ENCODE measurements at regions not wholly inside any gene's neighbourhood (a gene's known extent, or its start where the extent isn't known, plus 50 kb on each side); places are given as distances from the start of the nearest gene placed in this dataset.

DNA sequence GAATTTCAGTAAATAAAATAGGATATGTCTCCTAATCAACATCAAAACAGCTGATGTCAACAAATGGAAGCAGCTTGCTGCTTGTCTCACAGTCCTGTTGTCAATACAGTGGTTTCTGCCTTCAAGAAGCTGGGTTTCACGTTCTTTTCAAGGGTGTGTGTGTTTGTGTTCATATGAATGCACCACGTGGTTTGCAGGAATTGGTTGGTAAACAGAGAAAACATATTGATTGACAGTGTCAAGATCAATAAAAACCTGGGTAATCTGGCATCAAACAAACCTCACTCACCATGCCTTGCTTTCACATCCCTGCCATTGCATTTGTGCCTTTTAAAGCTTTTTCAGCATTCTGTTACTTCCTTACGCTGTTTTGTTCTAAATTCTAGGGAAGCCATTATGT lies 585.7 kb upstream of the CA10 start:
- no peak for DNase-seq (ENCODE audit: low spot score)

DNA sequence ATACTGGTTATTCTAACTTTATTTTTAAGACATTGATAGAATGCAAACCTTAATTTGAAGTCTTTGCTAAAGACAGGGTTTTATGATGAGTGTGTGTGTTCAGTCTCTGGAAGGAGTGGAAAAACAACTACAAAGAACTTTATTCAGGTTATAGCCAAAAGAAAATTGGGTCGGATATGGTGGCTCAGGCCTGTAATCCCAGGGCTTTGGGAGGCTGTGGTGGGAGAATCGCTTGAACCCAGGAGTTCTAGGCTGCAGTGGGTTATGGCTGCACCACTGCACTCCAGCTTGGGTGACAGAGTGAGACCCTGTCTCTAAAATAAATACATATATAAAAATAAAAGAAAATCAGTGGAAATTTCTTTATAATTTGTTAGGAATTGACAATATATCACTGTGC lies 581.5 kb upstream of the CA10 start:
- DNase-seq (ENCODE audit: low spot score): no peak

DNA sequence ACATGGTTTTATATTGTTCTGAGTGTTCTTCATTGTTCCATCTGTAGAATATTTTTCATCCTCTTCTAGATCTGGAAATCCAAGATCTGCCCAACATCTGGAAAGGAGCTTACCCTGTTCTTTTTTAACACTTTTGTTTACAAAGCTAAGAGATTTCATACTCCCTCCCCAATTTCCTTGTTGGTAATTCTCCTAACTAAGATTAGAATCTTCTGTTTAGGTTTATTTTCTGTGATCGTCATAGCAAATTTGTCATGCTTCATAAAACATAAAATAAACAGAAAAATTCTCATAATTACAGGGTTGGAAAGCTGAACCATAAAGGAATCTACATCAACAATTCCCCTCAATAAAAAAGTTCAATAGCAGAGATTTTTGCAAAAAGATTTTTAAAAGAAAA lies 580.3 kb upstream of the CA10 start:
- DNase-seq (ENCODE audit: low spot score): no peak

DNA sequence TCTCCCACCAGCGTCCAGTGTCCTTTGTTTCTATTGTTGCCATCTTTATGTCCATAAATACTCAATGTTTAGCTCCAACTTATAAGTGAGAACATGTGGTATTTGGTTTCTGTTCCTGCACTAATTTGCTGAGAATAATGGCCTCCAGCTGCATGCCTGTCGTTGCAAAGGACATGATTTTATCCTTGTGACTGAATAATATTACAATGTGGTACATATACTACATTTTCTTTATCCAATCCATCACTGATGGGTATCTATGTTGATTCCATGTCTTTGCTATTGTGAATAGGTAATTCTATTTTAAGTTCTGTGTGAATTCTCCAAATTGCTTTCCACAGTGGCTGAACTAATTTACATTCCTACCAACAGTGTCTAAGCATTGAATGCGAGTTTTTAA lies 578.6 kb upstream of the CA10 start:
- DNase-seq (ENCODE audit: low spot score): no peak

DNA sequence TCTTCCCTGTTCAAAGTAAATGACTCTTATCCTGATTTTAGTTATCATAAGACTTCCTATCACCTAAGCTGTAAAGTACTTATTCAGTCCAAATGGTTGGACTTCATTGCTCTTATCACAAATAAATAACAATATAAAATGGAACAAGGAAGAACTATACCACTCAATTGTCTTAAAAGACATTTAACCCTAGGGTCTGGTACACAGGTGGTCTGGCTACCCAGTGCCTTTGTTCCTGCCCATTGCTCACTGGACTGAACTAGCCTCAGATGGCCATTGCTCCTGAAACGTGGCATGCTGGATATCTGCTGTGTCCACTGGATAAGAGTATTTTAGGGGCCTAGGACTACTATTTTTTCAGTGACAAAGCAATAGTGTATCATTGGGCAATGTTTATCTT lies 574.3 kb upstream of the CA10 start:
- no peak for DNase-seq (ENCODE audit: low spot score)

DNA sequence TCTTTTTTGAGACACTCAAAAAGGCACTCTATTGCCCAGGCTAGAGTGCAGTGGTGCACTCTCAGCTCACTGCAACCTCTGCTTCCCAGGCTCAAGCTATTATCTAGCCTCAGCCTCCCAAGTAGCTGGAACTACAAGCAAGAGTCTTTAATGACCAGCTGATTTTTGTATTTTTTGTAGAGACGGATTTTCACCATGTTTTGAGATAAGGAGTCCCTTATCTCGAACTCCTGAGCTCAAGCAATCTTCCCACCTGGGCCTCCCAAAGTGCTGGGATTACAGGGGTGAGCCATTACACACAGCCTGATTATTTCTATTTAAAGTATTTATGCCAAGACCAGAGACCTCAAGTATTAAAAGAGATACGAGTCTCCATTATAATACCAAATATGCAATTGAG lies 566.1 kb upstream of the CA10 start:
- no peak for DNase-seq (ENCODE audit: low spot score)

DNA sequence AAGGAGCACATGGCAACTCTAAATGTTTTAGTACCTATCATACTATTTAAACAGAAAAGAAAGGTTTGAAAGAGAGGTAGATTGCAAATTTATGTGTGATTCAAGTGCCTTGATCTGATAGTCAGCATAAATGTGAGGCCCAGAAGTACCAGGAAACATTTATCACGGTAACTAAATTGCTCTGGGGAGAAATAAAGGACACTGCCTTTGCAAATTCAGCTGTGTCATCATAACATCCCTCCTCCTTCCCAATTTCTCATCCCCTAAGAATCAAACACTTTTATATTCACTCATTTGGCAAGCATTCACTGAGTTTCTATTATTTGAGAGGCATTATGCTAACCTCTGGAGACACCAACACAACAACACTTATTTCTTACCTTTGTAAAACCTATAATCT lies 563.4 kb upstream of the CA10 start:
- no peak for DNase-seq (ENCODE audit: low spot score)

DNA sequence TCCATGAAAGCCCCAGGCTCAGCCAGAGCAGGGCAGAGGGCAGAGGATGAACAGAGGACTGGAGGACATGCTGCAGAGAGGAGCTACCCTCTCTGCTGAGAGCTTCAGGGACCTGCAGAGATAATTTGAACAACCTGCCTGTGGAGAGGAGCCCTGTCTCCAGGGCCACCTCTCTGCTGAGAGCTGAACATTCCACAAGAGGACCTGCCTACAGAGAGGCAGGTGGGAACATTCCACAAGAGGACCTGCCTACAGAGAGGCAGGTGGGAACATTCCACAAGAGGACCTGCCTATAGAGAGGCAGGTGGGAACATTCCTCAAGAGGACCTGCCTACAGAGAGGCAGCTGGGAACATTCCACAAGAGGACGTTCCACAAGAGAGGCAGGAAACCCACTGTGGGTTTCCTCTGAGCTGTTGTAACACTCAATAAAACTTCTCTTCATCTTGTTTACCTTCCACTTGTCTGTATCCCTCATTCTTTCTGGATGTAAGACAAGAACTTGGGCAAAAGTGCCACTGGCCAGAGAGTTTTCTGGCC lies 551.9 kb upstream of the CA10 start:
- no peak for DNase-seq (ENCODE audit: low spot score)

DNA sequence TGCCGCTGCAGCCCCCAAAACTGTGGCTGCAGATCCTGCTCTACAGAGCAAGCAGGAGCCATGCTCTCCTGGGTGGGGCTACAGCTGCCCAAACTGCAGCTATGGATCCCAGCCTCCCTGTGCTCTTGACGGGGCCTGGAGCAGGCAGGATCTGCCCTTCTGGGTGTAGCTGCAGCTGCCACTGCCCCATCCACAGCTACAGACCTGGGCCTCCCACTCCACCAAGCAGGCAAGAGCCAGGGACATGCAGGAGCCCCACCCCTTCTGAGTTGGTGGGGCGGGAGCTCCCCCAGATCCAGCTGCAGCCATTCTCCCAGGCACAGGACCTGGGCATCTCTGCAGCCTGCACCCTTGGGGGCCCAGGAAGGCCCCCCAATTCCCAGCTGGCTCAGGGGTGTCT lies 551.2 kb upstream of the CA10 start:
- DNase-seq (ENCODE audit: low spot score): no peak

DNA sequence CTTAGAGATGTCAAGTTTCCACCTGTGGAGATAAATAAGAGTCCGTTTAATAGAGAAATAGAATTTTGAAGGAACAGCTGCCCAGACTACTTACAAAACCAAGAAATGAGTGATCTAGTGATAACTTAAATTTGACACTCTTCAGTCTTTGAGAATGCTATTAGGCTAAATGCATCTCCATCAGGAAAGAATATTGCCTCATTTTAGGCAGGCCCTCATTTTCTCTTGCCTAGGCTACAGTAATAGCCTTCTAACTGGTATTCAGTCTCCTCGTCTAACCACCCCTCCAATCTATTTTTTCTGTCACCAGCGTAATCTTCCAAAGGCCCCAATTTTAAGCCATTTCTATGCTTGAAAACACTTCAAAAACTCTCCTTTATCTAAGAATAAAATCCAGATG lies 537.8 kb upstream of the CA10 start:
- DNase-seq (ENCODE audit: low spot score): no peak

DNA sequence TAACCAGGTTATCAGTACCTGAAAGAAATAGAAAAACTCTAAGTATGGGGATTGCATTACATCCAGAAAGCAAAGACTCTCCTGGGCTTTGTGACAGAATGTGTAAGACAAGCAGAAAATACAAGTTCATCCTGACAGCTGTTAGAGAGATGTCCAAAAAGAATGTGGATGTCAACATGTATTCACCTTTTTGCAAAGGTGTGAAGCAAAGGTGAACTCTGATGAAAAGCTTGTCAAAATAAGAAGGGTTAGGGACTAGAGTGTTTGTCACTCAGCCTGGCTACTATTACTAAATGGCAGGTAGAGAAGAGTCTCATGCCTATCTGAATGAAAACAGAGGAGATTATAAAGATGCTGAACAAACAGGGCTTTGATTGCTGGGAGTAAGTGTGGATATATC lies 527.6 kb upstream of the CA10 start:
- DNase-seq (ENCODE audit: low spot score): no peak

DNA sequence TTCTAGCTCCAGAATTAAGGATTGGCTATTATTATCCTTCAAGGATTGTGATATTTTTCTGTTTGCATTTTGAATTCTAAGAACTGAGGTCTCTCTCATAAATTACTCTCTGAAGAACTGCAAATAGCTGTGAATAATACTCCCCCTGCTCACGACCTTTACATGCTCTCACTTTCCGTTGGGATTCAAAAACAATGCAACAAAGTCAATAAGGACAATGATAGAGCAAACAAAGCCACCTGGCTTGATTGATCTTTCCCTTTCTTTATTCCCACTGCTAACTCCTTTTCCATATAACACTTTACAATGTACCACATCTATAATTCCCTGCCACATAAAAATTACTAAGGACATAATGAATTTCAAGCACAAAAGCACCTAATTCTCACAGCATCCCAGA lies 523.0 kb upstream of the CA10 start:
- no peak for DNase-seq (ENCODE audit: low spot score)

DNA sequence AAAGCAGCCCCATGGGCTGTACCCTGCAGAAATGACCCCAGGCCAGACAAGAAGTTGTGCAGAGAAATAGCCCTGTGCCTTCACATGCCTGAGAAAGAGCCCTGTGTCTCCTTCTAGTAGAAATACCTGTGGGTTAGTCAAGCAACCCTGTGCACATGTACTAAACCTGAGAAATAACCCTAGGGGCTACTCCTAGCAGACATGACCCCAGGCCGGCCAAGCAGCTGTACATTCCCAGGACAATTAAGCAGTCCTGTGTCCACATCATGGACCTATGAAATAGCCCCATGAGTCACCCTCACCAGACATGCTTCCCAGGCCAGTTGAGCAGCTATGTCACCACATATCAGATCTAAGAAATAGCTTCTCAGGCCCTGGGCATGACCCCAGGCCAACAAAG lies 519.7 kb upstream of the CA10 start:
- DNase-seq (ENCODE audit: low spot score): no peak

DNA sequence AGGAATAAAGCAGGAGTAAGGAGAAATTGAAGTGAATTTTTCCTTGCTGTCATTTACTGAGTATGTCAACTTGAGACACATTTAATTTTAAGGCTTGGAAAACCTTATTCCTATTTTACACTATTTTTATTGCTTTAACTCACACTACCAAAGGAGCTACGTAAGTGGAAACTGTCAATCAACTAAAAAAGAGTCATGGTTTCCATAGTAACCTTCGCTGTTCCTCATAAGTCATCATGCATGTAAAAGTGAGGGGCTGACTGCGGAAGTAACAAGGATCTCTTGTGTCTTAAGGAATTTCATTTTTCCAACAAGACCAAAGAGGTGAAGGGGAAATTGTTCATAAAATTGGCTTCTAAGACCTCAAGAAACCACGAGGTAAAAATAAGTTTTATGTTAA lies 516.2 kb upstream of the CA10 start:
- DNase-seq (ENCODE audit: low spot score): no peak

DNA sequence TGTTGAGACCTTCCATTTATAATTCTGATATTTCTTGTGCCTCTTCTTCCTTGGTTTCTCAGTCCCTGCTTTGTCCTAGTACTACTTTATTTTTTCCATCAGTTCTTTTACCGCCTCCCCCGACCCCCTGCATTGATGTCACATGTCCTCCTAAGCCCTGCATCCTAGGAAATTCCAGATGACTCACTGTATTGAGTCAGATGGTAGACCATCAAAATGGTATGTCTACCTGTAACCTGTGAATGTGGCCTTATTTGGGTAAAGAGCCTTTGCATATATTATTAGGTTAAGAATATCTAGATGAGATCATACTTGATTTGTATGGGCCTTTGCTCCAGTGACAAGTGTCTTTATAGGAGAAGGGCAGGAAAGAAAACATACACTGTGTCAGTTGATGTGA lies 515.3 kb upstream of the CA10 start:
- DNase-seq (ENCODE audit: low spot score): no peak

DNA sequence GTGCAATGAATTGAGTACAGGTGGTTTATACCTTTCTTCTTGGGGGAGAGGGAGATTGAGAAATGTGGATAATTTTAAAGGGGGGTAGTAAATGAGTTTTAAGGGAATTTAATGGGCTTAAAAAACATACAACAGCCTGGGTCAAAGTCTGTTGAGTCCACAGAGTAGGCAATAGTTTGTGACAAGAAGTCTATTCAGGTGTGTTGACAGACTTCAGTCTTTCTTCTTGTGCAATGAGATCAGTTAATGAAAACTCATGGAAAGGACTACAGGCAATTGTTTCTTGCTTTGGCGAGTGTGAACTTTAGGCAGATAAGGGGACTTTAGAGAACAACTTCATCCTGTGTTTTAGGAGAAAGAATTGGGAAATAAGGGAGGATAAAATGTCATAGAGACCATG lies 507.8 kb upstream of the CA10 start:
- DNase-seq (ENCODE audit: low spot score): no peak

DNA sequence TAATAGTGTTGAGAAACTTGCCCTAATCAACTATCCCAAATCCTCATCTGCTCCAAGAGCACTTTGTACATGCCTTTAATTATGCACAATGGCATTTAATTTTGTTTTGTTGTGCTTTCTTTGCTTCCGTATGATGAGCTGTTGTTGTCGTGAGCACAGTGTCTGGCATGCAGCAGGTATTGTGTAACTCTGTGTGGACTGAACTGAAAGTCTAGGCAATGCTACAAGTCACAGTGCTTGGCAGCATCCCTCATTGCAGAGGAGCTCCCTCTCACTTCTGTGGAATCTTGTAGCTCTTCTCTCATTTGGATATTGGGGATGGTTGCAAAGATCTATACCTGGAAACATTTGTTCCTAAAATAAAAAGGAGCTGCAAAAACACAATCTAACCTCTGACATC lies 502.2 kb upstream of the CA10 start:
- DNase-seq (ENCODE audit: low spot score): no peak

DNA sequence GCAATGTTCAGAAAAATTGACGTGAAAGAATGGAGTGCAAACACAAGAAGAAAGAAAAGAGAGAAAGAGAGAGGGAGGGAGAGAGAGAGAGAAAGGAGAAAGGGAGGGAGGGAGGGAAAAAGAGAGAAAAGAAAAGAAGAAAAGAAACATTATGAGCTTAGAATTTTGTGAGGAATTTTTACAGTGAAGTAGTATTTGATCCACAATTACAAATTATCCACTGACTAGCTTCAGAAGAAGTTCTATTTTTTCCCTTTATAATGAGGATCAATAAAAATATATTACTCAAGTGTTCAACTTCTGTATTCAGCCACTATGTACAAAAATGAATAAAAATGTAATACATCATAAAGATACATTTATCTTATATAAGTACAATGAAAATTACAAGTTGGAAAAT lies 494.5 kb upstream of the CA10 start:
- no peak for DNase-seq (ENCODE audit: low spot score)

DNA sequence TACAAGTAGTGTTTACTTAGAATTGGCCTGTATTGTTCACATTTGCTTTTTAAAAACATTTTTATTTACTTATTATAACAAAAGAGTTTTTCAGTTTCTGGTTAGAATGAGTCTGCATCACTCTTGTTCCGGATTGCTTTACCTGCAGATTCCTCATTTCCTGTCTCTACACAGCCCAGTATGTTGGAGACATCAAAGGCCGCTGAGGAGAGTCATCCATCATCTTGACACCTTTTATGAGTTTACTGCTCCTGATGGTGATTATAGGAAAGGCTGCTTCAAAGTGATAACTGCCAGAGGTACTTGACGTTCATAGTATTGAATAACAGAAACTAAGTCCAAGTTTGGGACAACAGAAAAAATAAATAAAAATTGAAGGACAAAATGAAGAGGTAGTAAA lies 490.5 kb upstream of the CA10 start:
- DNase-seq (ENCODE audit: low spot score): no peak

DNA sequence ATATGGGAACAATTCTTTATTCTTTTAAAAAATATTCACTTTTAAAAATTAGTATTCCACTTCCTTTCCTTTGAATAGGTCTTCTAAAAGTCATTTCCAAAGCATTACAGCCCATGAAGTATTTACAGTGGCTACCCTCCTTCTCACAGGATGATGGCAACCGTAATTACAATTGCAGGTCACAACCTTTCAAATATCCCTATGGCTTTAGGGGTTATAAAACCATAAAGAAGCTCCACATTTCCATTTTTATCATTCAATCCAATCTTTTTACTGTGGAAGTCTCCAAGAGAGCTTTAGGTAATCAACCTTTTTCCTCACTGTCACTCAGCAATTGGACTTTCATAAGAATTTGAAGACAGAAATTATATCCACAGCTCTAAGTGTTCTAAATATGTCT lies 488.9 kb upstream of the CA10 start:
- DNase-seq (ENCODE audit: low spot score): no peak

DNA sequence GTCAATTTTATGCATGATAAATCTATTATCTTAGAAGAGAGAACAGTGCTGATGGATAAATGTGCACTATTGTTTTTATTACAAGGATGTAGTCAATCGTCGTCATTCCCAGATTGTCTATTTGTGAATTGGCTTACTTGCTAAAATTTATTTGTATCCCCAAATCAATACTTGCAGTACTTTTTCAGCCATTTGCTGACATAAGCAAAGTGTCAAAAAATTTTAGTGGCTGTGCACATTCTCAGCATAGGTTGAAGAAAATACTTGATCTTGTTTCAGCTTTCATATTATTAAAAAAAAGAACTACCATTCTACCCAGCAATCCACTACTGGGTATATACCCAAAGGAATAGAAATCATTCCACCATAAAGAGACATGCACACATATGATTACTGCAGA lies 477.9 kb upstream of the CA10 start:
- no peak for DNase-seq (ENCODE audit: low spot score)

DNA sequence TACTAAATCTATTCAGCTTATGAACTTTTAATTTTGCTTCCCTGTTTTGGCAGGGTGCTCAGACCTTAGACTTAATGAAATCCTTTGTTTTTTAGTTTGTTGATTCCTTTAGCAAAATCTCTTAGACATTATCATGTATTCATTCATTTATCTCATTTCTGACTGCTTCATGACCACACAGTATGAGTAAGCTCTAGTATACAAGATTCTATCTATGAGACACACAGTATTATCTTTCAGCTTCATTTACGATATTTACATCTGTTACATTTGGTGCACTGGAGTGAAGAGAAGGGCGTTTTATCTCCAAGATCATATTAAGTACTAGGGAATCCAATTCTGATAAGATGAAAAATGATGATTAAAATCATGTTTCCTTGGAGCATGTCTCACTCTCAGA lies 448.1 kb upstream of the CA10 start:
- no peak for DNase-seq (ENCODE audit: low spot score)

DNA sequence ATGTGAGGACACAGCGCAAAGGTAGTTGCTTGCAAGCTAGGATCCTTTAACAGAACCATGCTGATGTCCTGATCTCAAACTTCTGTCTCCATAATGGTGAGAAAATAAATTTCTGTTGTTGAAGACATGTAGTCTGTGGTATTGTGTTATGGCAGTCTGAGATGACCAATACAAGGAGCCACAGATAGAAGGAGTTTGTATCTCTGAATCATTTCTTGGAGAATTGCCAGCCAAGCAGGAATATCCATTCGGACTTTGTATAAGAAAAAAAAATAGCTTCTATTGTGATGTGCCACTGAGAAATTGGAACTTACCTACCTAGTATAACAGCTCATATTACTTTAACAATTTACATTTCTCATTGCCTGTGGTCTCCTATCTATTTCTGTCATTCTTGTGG lies 447.6 kb upstream of the CA10 start:
- DNase-seq (ENCODE audit: low spot score): no peak

DNA sequence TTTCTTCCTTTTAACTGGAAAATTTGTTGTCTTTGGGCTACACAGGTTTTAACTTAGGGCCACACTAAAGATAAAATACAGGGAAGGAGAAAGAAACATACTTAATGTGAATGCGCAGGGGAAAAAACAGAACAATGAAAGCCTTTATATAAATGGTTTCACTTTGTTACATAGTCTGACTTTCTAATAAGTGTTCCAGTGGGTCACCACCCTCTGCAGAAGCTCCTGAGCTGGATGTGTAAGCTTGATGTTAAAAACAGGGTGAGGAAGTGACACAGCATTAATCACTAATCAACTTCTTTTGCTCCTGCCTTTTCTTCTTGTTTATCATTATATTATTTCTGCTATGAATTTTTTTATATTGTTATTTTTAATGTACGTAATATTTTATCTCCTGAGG lies 445.6 kb upstream of the CA10 start:
- no peak for DNase-seq (ENCODE audit: low spot score)
